HG03280 (cell line): ENCODE measurements at regions not wholly inside any gene's neighbourhood (a gene's known extent, or its start where the extent isn't known, plus 50 kb on each side); places are given as distances from the start of the nearest gene placed in this dataset.

ENCODE experiments used
- ATAC-seq: cut with Tn5 transposase; IDR thresholded peaks from one replicate; pipeline ENCODE4 v1.9.1; 2021; ENCODE audit warnings: mild to moderate bottlenecking, moderate library complexity; ENCODE audit not compliant: unreplicated experiment

GRCh38 chr13:110773480-110773879 is 60.0 kb downstream of the ING1 start:
- no peak for ATAC-seq

DNA sequence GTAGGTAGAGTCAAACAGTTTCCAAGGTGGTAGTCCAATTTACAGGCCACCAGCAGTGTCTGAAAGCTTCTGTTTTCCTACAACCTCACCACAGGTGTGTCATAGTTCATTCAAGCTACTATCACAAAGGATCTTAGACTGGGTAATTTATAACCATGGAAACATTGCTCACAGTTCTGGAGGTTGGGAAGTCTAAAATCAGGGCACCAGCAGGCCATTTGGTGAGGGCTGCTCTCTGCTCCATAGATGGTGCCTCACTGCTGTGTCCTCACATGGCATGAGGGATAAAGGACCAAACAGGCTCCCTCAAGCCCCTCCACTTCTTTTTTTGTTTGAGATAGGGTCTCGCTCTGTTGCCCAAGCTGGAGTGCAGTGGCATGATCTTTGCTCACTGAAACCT is 60.6 kb downstream of the ING1 start:
- no peak for ATAC-seq

DNA sequence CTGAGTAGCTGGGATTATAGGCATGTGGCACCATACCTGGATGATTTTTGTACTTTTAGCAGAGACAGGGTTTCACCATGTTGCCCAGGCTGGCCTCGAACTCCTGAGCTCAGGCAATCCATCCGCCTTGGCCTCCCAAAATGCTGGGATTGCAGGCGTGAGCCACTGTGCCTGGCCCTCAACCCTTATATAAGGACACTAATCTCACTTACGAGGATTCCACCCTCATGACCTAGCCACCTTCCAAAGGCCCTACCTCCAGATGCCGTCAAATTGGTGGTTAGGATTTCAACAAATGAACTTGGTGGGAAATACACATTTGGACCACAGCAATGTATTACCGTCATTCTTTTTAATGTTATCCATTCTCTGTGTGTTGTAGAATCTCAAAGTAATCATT is 61.0 kb downstream of the ING1 start:
- ATAC-seq, result no peak

- no peak for ATAC-seq
These were observed 62.1 kb downstream of the ING1 start for GRCh38 chr13:110775576-110775975.

- no peak for ATAC-seq
These were observed 63.8 kb downstream of the ING1 start for GRCh38 chr13:110777251-110777820.

DNA sequence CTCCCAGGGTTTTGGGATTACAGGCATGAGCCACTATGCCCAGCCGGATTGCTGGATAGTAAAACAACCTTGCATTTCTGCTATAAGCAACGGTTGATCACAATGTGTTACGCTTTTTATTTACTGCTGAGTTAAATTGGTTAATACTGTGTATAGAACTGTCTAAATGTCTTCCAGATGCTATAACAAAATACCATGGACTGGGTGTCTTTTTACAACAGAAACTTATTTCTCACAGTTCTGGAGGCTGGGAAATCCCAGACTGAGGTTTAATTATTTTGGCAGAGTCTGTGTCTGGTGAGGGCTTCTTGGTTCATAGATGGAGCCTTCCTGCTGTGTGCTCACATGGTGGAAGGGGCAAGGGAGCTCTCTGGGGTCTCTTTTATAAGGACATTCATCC is 65.5 kb downstream of the ING1 start:
- ATAC-seq, result no peak

DNA sequence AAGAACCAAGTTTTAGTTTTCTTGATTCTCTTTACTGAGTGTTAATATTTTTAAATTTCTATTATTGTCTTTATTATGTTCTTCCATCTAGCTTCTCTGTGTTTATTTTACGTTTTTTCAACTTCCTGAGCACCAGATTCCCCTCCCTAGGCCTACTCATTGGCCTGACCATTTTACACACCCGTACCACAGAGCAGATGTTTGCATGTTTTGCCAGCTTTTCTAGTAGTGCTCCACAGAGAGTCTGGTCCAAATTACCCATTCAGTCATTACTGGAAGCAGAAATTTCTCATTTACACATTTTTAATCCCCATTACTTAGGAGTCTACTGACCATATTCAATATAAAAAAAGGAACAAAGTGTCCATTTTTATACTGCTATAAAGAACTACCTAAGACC is 66.9 kb downstream of the ING1 start:
- no peak for ATAC-seq

DNA sequence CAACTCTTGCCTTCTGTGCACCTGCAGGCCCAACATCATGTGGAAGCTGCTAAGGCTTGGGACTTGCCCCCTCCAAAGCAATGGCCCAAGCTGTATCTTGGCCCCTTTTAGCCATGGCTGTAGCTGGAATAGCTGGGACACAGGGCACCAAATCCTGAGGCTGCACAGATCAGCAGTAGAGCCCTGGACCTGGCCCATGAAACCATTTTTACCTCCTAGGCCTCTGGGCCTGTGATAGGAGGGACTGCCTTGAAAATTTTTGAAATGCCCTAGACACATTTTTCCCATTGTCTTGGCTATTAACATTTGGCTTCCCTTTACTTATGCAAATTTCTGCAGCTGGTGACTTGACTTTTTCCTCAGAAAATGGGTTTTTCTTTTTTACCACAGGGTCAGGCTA is 68.7 kb downstream of the ING1 start:
- ATAC-seq, result no peak

- ATAC-seq, result no peak
These were observed 71.2 kb downstream of the ING1 start for GRCh38 chr13:110784704-110785103.

DNA sequence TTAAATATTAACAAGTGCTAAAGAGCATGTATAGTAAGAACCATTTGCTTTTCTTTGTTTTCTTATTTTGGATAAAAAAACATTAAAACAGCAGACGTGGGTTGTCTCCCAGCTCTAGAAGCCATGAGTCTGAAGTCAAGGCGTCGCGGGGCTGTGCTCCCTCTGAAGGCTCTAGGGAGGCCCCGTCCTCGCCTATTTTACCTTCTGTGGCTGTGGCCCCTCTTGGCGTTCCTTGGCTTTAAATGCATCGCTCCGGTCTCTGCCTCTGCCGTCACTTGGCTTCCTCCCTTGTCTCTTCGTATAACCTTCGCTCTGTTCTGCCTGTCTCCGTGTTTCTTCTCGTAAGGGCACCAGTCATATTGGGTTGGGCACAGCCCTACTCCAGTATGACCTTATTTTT is 75.3 kb downstream of the ING1 start:
- ATAC-seq, result no peak

DNA sequence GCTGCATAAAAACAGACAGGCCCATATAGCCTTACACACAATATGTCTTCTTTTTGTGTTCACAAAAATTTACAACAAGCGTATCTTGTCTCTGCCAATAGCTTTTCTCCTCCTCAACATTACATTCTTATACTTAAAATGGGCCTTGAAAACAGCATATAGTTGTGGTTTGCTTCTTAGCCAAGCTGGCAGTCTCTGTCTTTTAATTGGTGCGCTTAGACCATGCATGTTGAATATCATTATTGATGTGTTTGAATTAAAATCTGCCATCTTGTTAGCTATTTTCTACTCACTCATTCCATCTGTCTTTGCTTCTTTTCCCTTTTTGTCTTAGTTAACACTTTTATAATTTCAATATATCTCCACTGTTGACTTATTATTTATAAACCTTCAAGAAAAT is 76.4 kb downstream of the ING1 start:
- ATAC-seq, result no peak

GRCh38 chr13:110790371-110790770 is 76.9 kb downstream of the ING1 start:
- ATAC-seq, result no peak

DNA sequence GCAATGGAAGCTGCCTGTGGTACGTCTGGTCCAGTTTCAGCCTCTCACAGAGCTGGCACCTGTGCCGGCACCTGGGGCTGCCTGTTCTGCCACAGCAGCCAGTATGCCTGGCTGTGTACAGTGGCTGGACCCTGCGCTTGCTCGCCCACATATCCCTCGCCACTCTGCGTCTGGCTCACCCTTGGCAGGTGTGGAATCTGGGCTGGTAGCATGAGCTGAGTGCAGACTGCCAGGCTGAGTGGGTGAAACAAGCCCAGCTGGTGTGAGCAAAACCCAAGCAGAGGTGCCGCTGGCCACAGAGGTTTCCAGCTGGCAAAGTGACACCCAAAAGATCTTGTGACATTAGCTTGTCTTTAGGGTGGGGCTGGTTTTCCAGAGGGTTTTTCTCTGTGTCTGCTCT is 80.7 kb downstream of the ING1 start:
- no peak for ATAC-seq

DNA sequence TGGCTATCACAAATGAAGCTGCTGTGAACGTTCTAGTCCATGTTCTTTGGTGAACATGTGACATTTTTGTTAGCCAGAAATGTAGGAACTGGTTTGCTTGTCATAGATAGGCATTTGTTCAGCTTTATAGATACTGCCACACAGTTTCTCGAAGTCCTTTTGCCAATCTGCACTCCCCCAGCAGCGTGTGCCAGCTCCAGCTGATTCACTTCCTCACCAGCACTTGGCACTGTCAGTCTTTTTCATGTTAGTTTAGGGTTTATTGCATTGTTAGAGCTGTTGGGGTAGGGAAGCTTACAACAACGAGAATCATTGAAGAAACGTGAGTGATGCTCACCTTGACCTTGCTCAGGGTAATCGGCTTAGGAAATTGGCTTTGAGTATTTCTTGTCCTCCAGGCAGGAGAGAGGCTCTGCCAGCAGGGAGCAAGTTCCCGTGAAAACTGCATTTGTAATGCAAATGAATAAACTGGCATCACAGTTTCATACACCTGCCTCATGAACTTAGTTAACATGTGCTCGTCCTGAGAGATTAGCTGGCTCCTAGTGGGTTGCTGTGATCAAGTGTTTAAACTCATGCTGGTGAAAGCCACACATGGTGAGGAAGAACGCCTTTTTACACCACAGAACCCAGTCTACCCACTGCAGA is 83.9 kb downstream of the ING1 start:
- ATAC-seq, result no peak

- ATAC-seq, result no peak
These were observed 84.8 kb downstream of the ING1 start for GRCh38 chr13:110798081-110798994.

GRCh38 chr13:110799246-110800236 is 86.0 kb downstream of the ING1 start:
- no peak for ATAC-seq

DNA sequence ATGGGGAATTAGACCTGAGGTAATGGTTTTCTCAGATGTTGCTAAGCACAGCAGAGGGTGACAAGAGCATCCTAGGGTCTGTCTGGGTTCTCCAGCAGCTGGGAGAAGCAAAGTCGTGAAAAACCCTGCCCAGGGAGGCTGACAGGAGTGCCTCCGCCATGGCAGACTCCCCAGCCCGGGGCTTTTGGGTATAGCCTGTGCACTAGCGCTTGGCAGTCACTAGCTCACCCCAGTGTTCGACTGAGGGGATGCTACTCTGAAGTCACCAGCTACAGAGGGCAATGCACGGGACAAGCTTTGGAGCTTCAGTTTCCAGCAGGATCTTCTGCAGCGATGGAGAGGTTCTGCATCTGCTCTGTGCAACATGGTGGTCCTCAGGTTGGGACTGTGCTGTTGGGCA is 87.5 kb downstream of the ING1 start:
- no peak for ATAC-seq

DNA sequence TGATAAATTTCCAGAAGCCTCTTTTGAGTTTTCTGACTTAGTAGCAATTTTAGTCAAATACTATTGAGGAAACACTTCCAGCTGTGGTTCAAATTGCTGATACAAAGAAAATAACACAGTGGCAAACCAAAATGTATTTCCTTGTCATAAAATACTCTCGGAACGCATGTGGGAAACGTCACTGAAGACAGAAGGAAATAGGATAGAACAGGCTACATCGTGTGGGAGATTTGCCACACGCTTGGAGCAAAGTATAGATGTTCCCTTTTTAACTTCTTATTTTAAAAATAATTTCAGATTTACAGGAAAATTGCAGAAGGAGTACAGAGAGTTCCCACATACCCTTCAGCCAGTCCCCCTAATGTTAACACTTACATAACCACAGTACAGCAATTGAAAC is 88.8 kb downstream of the ING1 start:
- ATAC-seq, result no peak

- ATAC-seq, result no peak
These were observed 93.1 kb downstream of the ING1 start for GRCh38 chr13:110806636-110807035.

GRCh38 chr13:110807546-110807945 is 94.0 kb downstream of the ING1 start:
- ATAC-seq, result no peak

- ATAC-seq, result no peak
These were observed 94.6 kb downstream of the ING1 start for GRCh38 chr13:110808138-110808537.
